Glomerular endothelial cell (primary cell): ENCODE measurements at regions not wholly inside any gene's neighbourhood (a gene's known extent, or its start where the extent isn't known, plus 50 kb on each side); places are given as distances from the start of the nearest gene placed in this dataset.

Source experiments
- DNase-seq: peaks from one replicate; pipeline ENCODE4 v3.0.0-alpha.2; 2011; ENCODE audit warnings: low read depth, low spot score; ENCODE audit errors: extremely low read depth

DNA sequence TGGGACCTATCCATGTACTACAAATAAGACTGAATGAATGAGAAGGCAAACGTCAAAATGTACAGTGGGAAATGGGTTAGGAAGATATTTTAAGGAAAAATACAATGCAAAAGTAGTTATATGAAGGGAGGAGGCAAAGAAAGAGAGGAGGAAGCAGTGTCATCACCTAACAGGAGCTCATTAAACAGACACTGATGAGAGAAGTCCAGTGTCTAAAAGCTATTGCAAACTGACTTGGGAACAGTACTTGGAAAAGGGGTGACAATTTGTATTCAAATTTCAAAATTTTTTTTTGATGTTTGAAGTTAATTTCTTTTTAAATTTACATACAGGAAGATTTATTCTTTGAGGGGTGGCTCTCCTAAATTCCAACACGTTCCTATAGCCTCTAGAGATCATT, 143.5 kb upstream of the NOX3 start:
- no peak for DNase-seq

DNA sequence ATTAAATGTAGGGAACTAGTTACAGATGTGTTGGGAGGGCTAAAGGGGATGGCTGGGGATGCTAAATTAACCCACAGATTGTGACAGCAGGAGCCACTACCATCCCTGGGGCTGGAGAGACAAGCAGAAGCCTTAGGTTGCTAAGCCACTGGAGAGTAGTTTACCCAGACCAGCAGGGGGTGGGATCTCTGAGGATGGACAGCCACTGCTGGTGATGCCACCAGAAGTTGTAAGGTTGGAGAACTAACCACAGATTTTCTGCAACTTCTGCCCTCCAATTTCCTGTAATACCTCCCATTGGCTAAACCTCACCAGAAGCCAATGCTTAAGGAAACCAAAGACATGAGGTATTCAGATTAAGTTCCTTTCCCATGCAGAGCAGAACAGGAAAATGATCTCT, 139.6 kb upstream of the NOX3 start:
- DNase-seq: no peak

DNA sequence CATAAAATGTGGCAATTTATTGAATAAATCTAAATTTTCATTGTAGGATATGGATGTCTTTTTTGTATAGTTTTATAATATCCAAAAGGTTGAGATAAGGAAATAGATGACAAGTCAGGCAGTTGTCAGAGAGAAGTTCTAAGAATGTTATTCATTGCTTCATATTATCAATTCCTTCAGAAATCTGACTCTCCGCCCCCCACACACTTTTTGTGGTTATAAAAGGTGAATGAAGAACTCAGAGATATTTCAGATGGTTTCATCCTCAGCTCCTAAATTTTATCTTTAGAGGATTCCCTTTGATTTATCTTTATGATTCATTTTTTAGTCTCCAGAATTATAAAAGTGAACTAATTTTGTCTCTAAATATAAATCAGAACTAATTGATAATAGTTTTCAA, 136.1 kb upstream of the NOX3 start:
- DNase-seq: no peak

DNA sequence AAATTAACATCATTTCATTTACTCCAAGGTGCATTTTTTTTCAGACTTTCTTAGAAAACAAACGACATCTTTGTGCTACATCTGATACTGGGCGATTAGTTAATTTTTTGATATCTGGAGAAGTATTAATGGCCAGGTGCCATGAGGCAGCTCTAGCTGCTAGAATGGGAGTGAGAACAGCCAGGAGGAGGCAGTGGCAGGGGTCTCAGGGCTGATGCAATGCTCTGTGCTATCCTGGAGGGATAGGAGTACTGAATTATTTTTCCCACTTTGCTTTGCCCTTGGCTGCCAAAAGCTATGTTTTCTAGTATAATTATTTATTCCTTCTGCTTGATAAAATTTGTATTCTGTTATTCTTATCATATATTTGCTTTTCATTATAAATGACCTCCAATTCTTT, 133.6 kb upstream of the NOX3 start:
- no peak for DNase-seq

DNA sequence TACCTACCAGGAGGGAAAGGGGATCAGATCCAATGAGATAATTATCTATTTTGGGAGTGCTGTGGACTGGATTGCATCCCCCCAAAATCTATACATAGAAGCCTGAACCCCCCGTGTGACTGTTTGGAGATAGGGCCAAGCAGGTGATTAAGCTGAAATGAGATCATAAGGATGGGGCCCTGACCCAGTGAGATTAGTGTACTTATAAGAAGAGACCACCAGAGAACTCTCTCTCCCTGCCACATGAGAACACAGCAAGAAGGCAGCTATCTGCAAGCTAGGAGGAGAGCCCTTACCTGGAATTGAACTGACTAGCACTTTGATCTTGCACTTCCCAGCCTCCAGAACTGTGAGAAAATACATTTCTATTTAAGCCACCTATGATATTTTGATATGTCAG, 132.2 kb upstream of the NOX3 start:
- no peak for DNase-seq

DNA sequence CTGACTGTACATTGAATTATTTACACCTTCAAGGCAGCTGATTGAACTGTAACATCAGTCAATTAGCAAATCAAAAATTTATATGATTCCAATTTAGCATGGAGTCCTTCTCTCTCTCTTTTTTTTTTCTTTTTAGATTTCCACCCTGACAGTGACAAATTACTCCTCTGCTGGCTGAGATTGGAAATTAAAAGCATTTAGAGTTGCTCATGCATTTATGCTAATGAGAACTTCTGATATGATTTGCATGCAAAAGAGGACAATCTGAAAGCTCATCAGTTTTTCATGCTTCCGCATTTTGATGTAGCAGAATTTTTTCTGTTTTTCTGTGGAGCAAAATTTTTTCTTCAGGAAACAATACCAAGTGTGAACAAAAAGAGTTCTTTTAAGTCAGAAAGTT, 130.5 kb upstream of the NOX3 start:
- DNase-seq: no peak

DNA sequence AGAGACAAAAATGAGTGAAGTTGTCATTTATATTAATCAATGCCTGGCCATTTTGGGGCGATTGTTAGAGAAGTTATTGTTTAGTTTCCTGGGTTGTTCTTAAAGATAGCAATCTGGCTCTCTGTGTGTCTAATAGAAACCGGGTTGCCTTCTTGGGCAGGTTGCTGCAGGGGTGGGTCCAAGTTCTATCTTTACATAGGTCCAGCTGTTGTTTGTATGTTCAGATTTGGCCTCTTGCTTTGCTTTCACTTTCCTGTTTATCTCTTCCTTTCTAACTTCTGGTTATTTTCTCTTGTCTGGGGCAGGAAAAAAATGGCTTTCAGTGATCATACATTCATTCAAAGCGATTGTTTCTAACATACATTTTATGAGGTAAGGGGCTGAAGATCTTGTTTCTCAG, 128.4 kb upstream of the NOX3 start:
- DNase-seq: no peak

DNA sequence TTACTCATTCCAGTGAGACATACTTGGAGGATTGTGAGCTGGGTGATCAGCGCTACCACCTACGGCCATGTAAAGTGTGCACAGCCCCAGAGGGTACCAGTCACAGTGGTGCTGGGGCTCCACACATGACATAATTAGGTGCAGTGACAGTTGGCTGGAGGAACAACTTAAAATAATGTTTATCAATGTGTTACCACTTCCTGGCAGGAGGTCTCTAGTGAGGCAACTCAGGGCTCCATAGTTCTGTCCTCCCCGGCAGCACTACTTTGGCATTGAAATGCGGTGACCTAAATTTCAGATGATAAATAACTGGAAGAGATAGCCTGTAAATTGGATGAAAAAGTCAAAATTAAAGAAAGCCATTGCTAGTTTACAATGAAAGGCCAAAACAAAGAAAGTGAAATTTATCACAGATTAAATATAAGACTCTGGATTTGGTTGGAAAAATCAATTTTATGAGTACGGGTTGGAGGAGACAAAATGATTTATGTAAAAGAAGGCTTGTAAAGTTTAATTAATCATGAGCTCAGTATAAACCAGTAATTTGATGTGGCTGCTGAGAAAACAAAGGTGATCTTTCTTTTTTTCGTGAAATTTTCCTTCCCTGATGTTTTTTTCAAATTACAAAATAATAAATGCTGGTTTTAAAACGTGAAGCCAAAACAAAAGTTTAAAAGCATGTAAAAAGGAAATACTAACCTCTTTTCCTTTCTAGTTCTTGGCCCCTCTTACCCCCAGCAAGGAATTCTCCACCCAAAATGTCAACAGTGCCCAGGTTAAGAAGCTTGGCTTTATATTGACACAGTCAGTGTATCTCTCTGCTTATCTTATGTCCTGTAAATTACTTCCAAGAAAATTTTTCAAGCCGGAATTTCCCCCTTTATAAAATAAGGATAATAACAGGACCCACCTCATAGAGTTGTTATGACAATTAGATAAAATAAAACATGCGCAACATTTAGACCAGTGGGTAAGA, 126.7 kb upstream of the NOX3 start:
- DNase-seq: no peak

DNA sequence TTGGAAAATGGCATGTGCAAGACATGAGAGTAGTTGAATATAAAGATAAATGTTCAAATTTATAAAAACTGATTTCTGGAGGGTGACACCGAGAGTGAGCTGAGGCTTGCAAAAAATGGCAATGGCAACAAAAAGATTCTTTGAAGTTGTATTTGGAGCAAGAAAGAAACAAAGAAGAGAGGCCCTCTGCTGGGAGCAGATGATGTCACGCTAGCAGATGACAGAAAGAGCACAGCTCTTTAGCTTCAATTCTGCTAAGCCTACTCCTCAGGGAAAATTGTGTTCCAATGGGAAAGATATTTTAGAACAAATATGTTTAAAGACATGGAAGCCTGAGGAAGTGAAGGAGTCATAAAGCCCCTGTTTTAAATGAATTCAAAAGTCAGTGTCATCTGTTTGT, 125.3 kb upstream of the NOX3 start:
- no peak for DNase-seq

DNA sequence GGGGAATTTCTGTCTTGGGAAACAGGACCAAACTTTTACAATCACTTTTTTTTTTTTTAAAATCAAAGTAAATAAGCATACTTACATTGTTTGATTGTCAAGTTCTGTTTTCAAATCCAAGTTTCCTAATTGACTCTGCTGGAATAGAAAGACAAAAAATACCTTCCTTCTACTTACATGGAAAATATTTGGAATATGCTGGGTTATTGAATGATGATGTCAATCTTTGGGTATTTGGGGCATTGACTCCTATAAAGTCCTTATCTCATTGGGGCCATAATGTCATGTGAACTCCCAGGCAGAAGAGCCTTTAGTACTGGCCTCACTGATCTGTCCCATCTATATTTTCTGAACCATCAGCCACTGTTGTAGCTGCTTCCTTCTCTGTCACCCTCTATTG, 122.6 kb upstream of the NOX3 start:
- no peak for DNase-seq

DNA sequence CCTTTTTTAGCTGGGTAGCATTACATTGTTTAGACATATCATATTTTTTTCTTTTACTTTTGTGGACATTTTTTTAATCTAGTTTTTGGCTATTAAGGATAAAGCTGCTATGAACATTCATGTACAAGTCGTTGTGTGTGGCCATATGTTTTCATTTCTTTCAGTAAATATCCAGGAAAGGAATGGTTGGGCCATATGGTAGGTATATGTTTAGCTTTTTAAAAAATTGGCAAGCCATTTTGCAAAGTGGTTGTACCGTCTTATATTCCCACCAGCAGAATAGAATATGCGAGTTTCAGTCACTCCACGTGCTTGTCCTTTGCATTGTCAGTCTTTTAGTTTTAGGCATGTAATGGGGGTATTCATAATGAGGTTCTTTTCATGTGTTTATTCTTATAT, 106.3 kb upstream of the NOX3 start:
- no peak for DNase-seq

DNA sequence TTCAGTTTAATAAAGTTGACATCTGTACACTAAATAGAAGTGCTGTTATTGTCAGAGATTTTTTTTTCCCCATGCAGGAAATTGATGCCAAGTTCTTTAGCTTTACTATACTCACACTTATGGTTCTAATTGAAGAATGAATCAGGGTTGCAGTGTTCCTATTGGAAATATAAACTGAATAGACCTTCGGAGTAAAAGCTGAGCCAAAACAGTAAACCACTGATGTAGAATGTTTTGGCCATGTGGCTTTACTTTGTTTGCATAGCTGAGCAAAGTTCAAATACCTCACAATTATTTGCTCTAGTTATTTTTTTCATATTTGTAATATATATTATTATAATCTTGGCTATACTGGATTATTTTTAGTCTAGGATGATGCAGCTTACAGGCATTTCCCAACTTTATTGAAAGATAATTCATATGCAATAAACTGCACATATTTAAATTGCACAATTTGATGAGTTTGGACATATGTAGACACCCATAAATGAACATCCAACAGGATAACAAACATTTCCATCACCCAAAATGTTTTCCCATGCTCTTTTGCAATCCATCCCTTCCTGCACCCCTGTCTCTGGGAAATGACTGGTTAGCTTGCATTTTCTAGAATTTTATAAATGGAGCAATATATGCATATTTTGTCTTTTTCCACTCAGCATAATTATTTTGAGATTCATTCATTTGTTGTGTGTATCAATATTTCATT, 105.8 kb upstream of the NOX3 start:
- DNase-seq: no peak

DNA sequence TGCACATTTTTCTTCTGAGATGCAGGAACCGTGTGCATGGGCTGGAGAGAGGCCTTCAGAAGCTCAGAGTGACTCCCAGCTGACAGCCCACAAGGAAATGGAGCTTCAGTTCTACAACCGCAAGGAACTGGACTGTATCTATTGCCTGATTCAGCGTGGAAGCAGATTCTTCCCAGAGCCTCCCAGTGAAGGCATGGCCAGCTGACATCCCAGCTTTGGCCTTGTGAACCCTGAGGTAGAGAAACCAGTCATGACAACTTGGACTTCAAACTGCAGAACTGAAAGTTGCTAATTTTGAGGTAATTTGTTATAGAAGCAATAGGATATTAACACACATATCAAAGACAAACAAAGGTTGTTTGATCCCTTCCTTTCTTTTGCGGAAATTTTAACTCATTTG, 94.3 kb upstream of the NOX3 start:
- no peak for DNase-seq

DNA sequence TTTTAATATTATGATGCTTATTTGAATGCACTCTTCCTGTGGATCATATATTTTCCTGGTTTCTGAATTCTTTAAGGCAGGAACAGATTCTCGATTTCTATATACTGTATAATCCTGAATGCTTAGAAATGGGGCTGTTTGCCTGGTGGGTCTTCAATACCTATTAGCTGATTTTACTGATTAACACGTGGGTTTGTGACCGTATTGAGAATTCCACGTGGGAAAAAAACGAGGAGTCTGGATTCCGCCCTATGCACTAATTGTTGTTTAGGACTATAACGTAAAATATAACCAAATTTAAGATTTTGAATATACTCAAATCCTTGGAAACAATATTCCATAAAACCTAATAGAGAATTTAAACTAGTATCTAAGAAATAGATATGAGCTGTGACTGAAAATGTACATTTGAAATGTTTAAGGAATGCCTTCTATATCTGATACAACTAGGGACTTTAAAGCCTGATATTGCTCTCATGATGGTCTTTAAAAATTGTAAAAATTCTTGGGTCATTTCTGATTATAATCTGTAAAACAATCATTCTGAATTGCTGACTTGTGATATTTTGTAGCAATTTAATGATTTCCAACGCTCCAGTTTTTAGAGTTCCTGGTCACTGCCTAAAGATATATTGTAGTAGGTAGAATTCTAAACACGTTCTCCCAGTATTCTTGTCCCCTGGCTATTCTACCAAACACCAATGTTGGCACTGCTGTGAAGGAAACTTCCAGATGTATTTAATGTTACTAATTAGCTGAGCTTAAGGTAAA, 93.6 kb upstream of the NOX3 start:
- DNase-seq: no peak

DNA sequence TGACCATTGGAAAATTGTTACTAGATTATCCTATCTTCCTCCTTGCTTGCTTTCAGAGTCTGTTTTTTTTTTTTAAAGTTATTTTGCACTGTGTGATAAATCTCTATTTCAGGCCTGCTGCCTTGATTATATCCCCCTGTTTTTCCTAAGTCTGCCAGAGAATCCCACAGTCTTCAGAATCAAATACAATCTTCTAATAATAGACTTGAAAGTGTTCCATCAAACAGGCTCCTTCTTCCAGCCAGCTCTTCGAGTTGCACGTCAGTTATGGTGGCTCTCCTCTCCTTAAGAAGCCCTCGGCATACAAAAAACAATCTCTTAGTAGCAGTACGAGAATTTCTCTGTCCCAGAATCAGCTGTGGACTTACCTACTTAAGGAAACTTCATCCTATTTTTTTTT, 92.9 kb upstream of the NOX3 start:
- no peak for DNase-seq

DNA sequence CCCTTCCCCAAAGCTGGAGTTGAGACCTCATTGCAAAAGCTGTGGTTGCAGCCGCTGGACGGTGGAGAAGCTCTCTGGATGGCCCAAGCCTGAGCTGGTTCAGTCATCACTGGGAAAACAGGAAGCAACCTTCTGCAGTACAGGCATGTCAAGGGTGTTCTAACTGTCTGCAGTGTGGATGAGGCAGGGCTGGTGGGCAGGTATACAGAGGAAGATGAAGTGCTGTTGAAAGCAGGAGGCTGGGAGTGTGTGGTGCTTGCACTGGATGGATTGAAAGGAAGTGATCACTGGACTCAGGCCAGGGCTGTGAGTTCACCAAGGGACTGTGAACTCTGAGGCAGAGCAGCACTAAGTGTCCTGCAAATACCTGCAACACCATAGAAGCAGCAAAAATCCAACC, 89.0 kb upstream of the NOX3 start:
- no peak for DNase-seq

DNA sequence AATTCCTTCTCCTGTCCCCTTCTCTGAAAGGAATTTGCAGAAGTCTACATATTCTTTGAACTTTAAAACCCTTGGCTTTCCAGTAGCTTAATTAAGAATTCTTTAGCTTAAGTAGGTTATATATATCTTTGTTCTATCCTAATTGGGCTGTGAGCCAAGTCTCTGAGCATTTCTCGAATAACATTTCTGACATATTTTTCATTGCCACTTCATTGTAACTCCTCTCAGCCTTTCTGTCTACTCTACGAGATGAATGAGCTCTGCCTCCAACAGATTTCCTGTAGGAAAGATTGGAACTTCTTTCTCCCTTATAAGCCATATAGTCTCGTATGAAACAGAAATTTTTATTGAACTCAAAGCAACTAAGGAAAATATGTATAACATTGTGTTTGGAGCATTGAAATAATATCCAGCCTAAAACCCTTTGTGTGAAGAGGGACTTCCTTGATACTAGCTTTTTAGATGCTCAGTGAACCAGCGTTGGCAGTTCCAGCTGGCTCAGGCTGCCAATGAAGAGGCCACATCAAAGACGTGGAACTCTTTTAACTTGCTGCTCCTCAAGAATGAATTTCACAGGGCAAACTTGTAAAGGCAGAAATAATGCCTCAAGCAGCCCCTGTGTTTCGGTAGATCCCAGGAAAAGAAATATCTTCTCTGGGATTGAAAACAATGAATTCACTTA, 87.7 kb upstream of the NOX3 start:
- DNase-seq: no peak

DNA sequence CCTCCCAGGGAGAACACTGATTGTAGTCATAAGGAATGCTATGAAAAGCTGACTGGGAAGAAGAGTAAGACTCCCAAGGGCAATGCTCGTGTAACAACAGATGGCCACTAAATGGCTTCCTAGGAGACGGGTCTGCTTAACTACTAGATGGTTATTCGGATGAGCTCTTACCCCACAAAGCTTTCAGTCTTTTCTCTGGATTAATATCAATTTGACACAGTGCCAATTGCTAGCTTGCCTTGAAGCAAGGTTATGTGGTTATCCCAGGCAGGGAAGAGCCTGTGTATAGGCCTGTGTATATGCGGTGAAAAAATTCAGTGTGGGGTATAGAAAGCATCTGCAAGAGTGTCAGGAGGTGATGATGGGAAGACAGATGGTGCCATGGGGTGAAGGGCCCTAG, 86.4 kb upstream of the NOX3 start:
- no peak for DNase-seq

DNA sequence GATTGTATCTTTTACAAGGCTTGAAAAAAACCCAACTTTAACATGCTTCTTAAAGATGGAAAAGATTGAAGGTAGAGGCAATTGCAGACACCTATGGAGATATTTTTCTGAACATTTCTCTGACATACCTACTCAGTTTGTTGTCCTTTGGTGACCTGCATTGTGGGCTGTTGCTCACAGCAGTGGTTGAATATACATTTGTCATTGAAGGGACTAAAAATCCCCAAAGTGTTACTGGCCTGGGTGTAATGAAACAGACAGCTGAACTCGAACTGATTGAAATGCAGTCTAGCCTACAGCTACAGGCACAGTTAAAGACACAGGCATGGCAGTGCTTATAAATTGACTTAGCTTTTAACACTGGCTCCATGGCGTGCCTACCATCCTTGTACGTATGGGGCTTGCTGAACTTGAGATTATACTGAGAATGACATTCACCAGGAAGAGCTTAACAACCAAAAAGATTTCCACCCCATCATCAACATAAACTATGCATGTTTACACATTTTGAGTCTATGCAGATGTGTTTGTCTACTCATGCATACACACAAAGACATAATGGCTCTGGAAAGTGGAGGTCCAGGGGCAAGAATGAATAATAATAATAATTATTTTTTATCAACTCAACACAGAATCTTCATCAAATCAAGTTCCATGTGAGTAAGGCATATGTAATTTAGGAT, 83.2 kb upstream of the NOX3 start:
- no peak for DNase-seq

DNA sequence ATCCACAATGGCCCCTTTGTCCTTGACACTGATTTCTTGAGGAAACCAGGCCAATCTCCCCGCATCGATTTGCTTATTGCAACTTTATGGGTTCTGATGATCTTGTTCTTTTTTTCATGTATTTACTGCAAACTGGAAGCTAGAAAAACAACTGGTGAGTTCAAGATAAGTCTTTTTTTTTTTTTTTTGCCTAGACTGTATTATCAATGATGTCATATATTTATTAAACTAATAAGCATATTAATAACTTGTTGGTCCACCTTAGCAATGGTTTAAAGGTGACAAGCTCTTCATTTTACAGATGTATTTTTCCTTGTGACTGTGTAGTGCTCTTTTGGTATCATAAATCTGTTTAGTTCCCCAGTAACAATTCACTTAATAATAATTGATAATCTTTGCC, 79.0 kb upstream of the NOX3 start:
- no peak for DNase-seq
